ENCODE measurements at regions not wholly inside any gene's neighbourhood (a gene's known extent, or its start where the extent isn't known, plus 50 kb on each side); places are given as distances from the start of the nearest gene placed in this dataset.

DNA sequence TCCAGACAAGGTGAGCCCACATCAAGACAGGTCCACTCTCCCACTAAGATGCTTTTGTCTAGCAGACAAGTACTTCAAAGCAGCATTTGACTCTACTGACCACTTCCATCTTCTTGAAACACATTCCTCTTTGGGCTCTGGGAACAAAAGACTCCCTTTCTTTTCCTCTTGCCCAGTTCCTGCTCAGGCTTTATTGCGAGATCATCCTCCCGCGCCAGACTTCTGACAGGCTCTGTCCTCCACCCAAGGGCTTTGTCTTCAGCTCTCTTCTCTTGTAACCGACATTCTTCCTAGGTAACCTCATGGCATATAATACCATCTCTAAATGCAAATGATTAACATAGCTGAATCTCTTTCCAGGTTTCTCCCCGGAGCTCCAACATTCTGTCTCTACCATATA lies 85.8 kb downstream of the NUDT12 start:
- TF ChIP-seq, protein P1, sequence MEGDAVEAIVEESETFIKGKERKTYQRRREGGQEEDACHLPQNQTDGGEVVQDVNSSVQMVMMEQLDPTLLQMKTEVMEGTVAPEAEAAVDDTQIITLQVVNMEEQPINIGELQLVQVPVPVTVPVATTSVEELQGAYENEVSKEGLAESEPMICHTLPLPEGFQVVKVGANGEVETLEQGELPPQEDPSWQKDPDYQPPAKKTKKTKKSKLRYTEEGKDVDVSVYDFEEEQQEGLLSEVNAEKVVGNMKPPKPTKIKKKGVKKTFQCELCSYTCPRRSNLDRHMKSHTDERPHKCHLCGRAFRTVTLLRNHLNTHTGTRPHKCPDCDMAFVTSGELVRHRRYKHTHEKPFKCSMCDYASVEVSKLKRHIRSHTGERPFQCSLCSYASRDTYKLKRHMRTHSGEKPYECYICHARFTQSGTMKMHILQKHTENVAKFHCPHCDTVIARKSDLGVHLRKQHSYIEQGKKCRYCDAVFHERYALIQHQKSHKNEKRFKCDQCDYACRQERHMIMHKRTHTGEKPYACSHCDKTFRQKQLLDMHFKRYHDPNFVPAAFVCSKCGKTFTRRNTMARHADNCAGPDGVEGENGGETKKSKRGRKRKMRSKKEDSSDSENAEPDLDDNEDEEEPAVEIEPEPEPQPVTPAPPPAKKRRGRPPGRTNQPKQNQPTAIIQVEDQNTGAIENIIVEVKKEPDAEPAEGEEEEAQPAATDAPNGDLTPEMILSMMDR (IDR thresholded peaks at IDR 0.05): no peak
- TF ChIP-seq POLR2A (IDR thresholded peaks at IDR 0.05; ENCODE audit: low read depth): no peak
- no peak for TF ChIP-seq POLR2AphosphoS5 (IDR thresholded peaks at IDR 0.05)
- TF ChIP-seq EP300 (IDR thresholded peaks at IDR 0.05): no peak

Measured in esophagus muscularis mucosa (tissue), 4 donors.